ENCODE measurements at regions not wholly inside any gene's neighbourhood (a gene's known extent, or its start where the extent isn't known, plus 50 kb on each side); places are given as distances from the start of the nearest gene placed in this dataset.

DNA sequence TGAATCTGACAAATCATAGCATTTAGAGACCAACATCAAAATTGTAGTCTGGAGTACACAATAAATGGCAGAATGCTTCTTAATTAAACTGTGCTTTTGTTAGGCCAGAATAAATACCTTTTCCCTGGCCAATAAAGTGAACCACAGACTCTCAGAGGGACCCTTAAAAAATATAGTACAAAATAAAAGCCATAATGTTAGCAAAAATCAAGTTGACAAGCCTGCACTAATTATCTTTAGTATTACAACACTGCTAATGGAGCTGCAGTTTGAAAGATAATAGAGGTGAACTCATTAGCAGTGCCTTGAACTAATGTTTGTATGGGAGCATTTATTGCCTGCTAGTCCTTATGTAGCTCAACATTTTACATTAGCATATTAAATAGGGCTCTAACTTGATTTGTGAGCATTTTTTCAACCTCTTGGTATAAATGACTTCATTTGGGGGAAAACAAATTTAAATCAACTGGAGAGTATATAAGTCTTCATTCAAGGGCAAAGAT lies 801.3 kb downstream of the EPHA3 start (continued):
- TF ChIP-seq, protein P1, sequence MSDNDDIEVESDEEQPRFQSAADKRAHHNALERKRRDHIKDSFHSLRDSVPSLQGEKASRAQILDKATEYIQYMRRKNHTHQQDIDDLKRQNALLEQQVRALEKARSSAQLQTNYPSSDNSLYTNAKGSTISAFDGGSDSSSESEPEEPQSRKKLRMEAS (IDR thresholded peaks at IDR 0.05): no peak
- TF ChIP-seq, protein P2, sequence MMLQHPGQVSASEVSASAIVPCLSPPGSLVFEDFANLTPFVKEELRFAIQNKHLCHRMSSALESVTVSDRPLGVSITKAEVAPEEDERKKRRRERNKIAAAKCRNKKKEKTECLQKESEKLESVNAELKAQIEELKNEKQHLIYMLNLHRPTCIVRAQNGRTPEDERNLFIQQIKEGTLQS (IDR thresholded peaks at IDR 0.05; ENCODE audit: insufficient read depth, low read depth, low read length): no peak

Measured in H1 (cell line).